ENCODE measurements at regions not wholly inside any gene's neighbourhood (a gene's known extent, or its start where the extent isn't known, plus 50 kb on each side); places are given as distances from the start of the nearest gene placed in this dataset.

DNA sequence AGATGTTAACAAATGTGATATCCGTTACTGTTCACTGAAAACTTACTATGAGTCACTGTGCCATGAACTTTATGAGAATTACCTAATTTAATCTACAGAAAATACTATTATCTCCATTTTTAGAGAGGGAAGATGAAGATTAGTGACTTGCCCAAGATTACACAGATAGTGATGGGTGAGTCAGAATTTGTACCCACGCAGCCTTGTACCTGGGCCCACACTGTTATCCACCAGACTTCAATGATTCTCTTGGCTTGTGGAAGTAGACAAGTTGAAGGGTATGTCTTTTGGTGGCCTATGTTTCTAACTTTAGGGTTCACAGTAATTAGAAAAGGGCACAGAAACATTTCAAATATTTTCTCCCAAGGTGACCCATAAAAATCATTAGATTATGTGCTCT, 472.5 kb upstream of the NR3C2 start:
- TF ChIP-seq POLR2A (IDR thresholded peaks at IDR 0.05) = no peak
- TF ChIP-seq, protein P1, sequence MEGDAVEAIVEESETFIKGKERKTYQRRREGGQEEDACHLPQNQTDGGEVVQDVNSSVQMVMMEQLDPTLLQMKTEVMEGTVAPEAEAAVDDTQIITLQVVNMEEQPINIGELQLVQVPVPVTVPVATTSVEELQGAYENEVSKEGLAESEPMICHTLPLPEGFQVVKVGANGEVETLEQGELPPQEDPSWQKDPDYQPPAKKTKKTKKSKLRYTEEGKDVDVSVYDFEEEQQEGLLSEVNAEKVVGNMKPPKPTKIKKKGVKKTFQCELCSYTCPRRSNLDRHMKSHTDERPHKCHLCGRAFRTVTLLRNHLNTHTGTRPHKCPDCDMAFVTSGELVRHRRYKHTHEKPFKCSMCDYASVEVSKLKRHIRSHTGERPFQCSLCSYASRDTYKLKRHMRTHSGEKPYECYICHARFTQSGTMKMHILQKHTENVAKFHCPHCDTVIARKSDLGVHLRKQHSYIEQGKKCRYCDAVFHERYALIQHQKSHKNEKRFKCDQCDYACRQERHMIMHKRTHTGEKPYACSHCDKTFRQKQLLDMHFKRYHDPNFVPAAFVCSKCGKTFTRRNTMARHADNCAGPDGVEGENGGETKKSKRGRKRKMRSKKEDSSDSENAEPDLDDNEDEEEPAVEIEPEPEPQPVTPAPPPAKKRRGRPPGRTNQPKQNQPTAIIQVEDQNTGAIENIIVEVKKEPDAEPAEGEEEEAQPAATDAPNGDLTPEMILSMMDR (IDR thresholded peaks at IDR 0.05) = no peak

Data from esophagus squamous epithelium (tissue), 4 donors.